H1 (cell line): ENCODE measurements at regions not wholly inside any gene's neighbourhood (a gene's known extent, or its start where the extent isn't known, plus 50 kb on each side); places are given as distances from the start of the nearest gene placed in this dataset.

Source experiments
- CTCF ChIA-PET: fragments of 300-600 bp; sonication (Branson Sonifier 250); formaldehyde crosslinking; loops from one replicate; lab custom pipeline; 2021; ENCODE audit not compliant: partially characterized antibody; lab: Charles Lee
- POLR2A ChIA-PET: fragments of 300-600 bp; sonication (Branson Sonifier 250); formaldehyde crosslinking; loops from one replicate; lab custom pipeline; 2021; ENCODE audit warnings: inconsistent platforms; ENCODE audit not compliant: partially characterized antibody; lab: Charles Lee
- DNase-seq, 2 experiments: peaks; one replicate each; pipeline versions ENCODE4 v3.0.0 to v3.0.0-alpha.2; 2010 to 2022; ENCODE audit warnings: low spot score in 2 of 2, low read depth in 1 of 2, mixed read lengths in 1 of 2
- FAIRE-seq: peaks from 2 replicates; lab custom pipeline; 2011; peaks lifted over from hg19 to GRCh38; lab: Jason Lieb, UNC
- H2AFZ ChIP-seq: 2 replicates; pipeline ENCODE4 v1.8.1; 2012; ENCODE audit warnings: low read length, inconsistent platforms
- H2AK5ac ChIP-seq: 2 replicates; pipeline ENCODE4 v1.6.1; 2013; ENCODE audit warnings: low read depth, low read length
- H2BK120ac ChIP-seq: replicated peaks from 2 replicates; pipeline ENCODE3; 2013; ENCODE audit warnings: low read depth, low read length, inconsistent platforms
- H2BK12ac ChIP-seq: 2 replicates; pipeline ENCODE4 v1.6.1; 2013; ENCODE audit warnings: low read depth, low read length
- H2BK15ac ChIP-seq: 2 replicates; pipeline ENCODE4 v1.6.1; 2013; ENCODE audit warnings: low read length
- H2BK20ac ChIP-seq: 2 replicates; pipeline ENCODE4 v1.6.1; 2013; ENCODE audit warnings: low read length
- H2BK5ac ChIP-seq: 2 replicates; pipeline ENCODE4 v1.6.1; 2013; ENCODE audit warnings: low read depth, low read length
- H3K14ac ChIP-seq: 2 replicates; pipeline ENCODE4 v1.6.1; 2013; ENCODE audit warnings: inconsistent platforms; ENCODE audit not compliant: insufficient read length
- H3K18ac ChIP-seq: 2 replicates; pipeline ENCODE4 v1.6.1; 2013; ENCODE audit warnings: low read length; ENCODE audit errors: extremely low read depth
- H3K23ac ChIP-seq: 2 replicates; pipeline ENCODE4 v1.6.1; 2013; ENCODE audit warnings: inconsistent platforms; ENCODE audit not compliant: insufficient read length
- H3K23me2 ChIP-seq: 2 replicates; pipeline ENCODE4 v1.6.1; 2013; ENCODE audit warnings: low read depth, low read length
- H3K27ac ChIP-seq: 2 replicates; pipeline ENCODE4 v1.6.1; 2011; ENCODE audit warnings: low read depth, low read length, inconsistent platforms
- H3K27me3 ChIP-seq, 4 experiments: replicated peaks in 1 of 4; 1 replicate in 1 of 4; 2 replicates in 3 of 4; pipeline versions ENCODE4 v1.6.1 to v1.8.1; 2011 to 2013; ENCODE audit warnings: low read length in 3 of 4, mild to moderate bottlenecking in 3 of 4, inconsistent platforms in 2 of 4, mixed read lengths in 2 of 4, moderate library complexity in 1 of 4; ENCODE audit not compliant: control insufficient read depth in 3 of 4, insufficient read depth in 3 of 4; ENCODE audit errors: extremely low read depth in 1 of 4
- H3K36me3 ChIP-seq, 4 experiments: 2 replicates each; pipeline versions ENCODE4 v1.6.1 to v1.8.1; 2011 to 2013; ENCODE audit warnings: mild to moderate bottlenecking in 4 of 4, low read length in 3 of 4, moderate library complexity in 2 of 4, control low read depth in 1 of 4, inconsistent platforms in 1 of 4; ENCODE audit not compliant: insufficient read depth in 4 of 4, control insufficient read depth in 2 of 4
- H3K4ac ChIP-seq: replicated peaks from 2 replicates; pipeline ENCODE3; 2013; ENCODE audit warnings: low read length, low read depth, mixed read lengths, inconsistent platforms; ENCODE audit not compliant: insufficient read length
- H3K4me1 ChIP-seq, 4 experiments: replicated peaks in 1 of 4; 1 replicate in 1 of 4; 2 replicates in 3 of 4; pipeline versions ENCODE4 v1.6.1 to v1.8.1; 2011 to 2013; ENCODE audit warnings: low read length in 3 of 4, inconsistent platforms in 2 of 4, mixed read lengths in 1 of 4; ENCODE audit not compliant: insufficient read depth in 4 of 4, control insufficient read depth in 3 of 4
- H3K4me2 ChIP-seq, 2 experiments: 2 replicates each; pipeline versions ENCODE4 v1.6.1 to v1.8.1; 2011 to 2013; ENCODE audit warnings: low read depth in 2 of 2, low read length in 2 of 2, control low read depth in 1 of 2, inconsistent platforms in 1 of 2, mild to moderate bottlenecking in 1 of 2; ENCODE audit not compliant: insufficient read depth in 1 of 2
- H3K4me3 ChIP-seq, 4 experiments: fragments of 200-600, 300-600 bp in 1 of 4; sonication (generic), shearing (Covaris generic), sonication (Bioruptor Twin) in 1 of 4; 2 replicates each; pipeline versions ENCODE4 v1.5.1 to v1.8.1; 2011 to 2016; ENCODE audit warnings: low read length in 4 of 4, low read depth in 3 of 4, control low read depth in 2 of 4, inconsistent platforms in 2 of 4, mild to moderate bottlenecking in 2 of 4, mixed read lengths in 1 of 4, moderate library complexity in 1 of 4; ENCODE audit not compliant: insufficient read depth in 2 of 4; ENCODE audit errors: extremely low read depth in 1 of 4
- H3K56ac ChIP-seq: replicated peaks from 2 replicates; pipeline ENCODE3; 2013; ENCODE audit warnings: low read depth, mild to moderate bottlenecking, mixed read lengths, low read length, inconsistent platforms; ENCODE audit not compliant: insufficient read length
- H3K79me1 ChIP-seq: 2 replicates; pipeline ENCODE4 v1.6.1; 2013; ENCODE audit warnings: low read depth, low read length, control low read depth
- H3K79me2 ChIP-seq, 2 experiments: 2 replicates each; pipeline versions ENCODE4 v1.6.1 to v1.8.1; 2012 to 2013; ENCODE audit warnings: low read length in 2 of 2, mild to moderate bottlenecking in 2 of 2, inconsistent platforms in 1 of 2; ENCODE audit not compliant: insufficient read depth in 2 of 2, control insufficient read depth in 1 of 2
- H3K9ac ChIP-seq, 4 experiments: replicated peaks in 1 of 4; 1 replicate in 1 of 4; 2 replicates in 3 of 4; pipeline versions ENCODE4 v1.6.1 to v1.8.1; 2011 to 2013; ENCODE audit warnings: low read depth in 3 of 4, low read length in 3 of 4, control low read depth in 2 of 4, mild to moderate bottlenecking in 2 of 4, moderate library complexity in 2 of 4, inconsistent platforms in 1 of 4; ENCODE audit errors: extremely low read depth in 1 of 4
- H3K9me3 ChIP-seq, 2 experiments: 2 replicates each; pipeline versions ENCODE4 v1.6.1 to v1.8.1; 2012 to 2013; ENCODE audit warnings: mild to moderate bottlenecking in 2 of 2, moderate library complexity in 2 of 2, control low read depth in 1 of 2, inconsistent platforms in 1 of 2, low read depth in 1 of 2, low read length in 1 of 2, mixed read lengths in 1 of 2; ENCODE audit not compliant: insufficient read depth in 2 of 2
- H4K20me1 ChIP-seq, 2 experiments: replicated peaks in 1 of 2; 2 replicates each; pipeline versions ENCODE3 to v1.8.1; 2011 to 2013; ENCODE audit warnings: inconsistent platforms in 2 of 2, low read length in 2 of 2, mild to moderate bottlenecking in 1 of 2; ENCODE audit not compliant: insufficient read depth in 2 of 2, control insufficient read depth in 1 of 2
- H4K5ac ChIP-seq: 2 replicates; pipeline ENCODE4 v1.6.1; 2013; ENCODE audit warnings: low read length, low read depth, mixed read lengths, inconsistent platforms; ENCODE audit not compliant: insufficient read length
- H4K8ac ChIP-seq: 2 replicates; pipeline ENCODE4 v1.8.0; 2013; ENCODE audit warnings: mild to moderate bottlenecking, moderate library complexity, low read length, inconsistent platforms; ENCODE audit not compliant: insufficient read depth; ENCODE audit errors: extremely low read depth
- H4K91ac ChIP-seq: replicated peaks from 2 replicates; pipeline ENCODE3; 2013; ENCODE audit warnings: low read length, mixed read lengths, inconsistent platforms; ENCODE audit not compliant: insufficient read length
- CREB1 ChIP-seq: IDR thresholded peaks from 2 replicates; pipeline ENCODE4 v1.6.1; 2012; ENCODE audit warnings: inconsistent platforms
- KDM1A ChIP-seq: fragments of 200-600, 300-600 bp; sonication (generic); IDR thresholded peaks from 2 replicates; pipeline ENCODE4 v1.7.1; 2016; ENCODE audit warnings: mild to moderate bottlenecking, low read length, borderline replicate concordance
- RAD21 ChIP-seq, 2 experiments: IDR thresholded peaks in 1 of 2; conservative IDR thresholded peaks in 1 of 2; 2 replicates each; pipeline ENCODE4 v1.6.1; 2011; ENCODE audit warnings: low read depth in 2 of 2, low read length in 2 of 2, improper control_type of control experiment in 1 of 2, inconsistent platforms in 1 of 2, mild to moderate bottlenecking in 1 of 2, moderate library complexity in 1 of 2
- WGBS, 2 experiments: shearing (Covaris generic) in 1 of 2; methylation state at CpG; one replicate each; pipeline versions ENCODE4 v1.1.6 to v1.1.7; 2013 to 2015; ENCODE audit warnings: low lambda C conversion rate in 2 of 2, mixed read lengths in 2 of 2, inconsistent platforms in 1 of 2, low coverage in 1 of 2, missing lambda C conversion rate in 1 of 2; ENCODE audit not compliant: insufficient replicate concordance in 2 of 2, insufficient coverage in 1 of 2, insufficient read length in 1 of 2; ENCODE audit errors: extremely low coverage in 1 of 2, missing lambda C conversion rate in 1 of 2; 5-methylcytosine and 5-hydroxymethylcytosine counted together

DNA sequence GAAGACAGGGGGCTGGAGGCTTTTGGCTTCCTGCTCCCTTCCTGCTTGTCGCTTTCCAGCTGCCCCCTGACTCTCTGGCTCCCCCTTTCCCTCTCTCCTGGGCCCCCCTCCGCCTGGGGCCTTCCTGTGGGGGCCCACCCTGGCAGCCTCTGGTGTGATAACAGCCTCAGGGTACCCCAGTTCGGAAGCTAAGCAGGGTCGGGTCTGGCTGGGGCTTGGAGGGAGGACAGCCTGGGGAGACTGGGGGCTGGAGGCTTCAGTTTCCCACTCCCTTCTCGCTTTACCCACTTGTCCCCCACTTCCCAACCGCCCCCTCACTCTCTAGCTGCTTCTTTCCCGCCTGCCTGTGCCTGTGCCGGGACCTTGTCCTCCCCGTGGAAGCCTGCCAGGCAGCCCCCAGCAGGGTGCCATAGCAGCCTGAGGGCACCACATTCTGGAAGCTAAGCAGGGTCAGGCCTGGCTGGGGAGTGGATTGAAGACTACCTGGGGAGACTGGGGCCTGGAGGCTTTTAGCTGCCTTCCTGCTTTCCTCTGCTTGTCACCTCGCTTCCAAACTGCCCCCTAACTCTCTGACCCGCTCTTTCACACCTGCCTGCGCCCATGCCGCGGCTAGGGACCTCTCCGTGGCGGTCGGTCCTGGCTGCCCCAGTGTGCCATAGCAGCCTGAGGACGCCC, 2275.5 kb downstream of the TP53TG3F start:
- H3K18ac ChIP-seq = no peak overlapping the region
- H3K56ac ChIP-seq = no peak overlapping the region
- H2BK12ac ChIP-seq = no peak overlapping the region
- FAIRE-seq = no peak
- WGBS, 2 experiments = 91% methylated on average over 12 of the region's 18 CpGs; no CpG with 5 or more reads in 1 of the 2 experiments
- H3K23ac ChIP-seq = no peak overlapping the region
- H3K9ac ChIP-seq = no peak overlapping the region
- H4K8ac ChIP-seq = no peak overlapping the region
- H2AK5ac ChIP-seq = no peak overlapping the region
- H4K91ac ChIP-seq = no peak overlapping the region
- H3K4ac ChIP-seq = no peak overlapping the region
- H3K4me1 ChIP-seq = no peaks in the 10 kb centered on the region
- H2BK20ac ChIP-seq = no peak overlapping the region
- CTCF ChIA-PET = no interaction called here
- H3K4me3 ChIP-seq = no peak overlapping the region
- no peak for DNase-seq
- no peaks in the 10 kb centered on the region for H4K20me1 ChIP-seq
- H3K79me2 ChIP-seq = no peaks in the 10 kb centered on the region
- no peak overlapping the region for H3K4me2 ChIP-seq
- H2BK5ac ChIP-seq = no peak overlapping the region
- peaks cover 49 to 97% of the 10 kb centered on the region in 2 experiments for H3K9me3 ChIP-seq
- no peak overlapping the region for H3K14ac ChIP-seq
- H3K36me3 ChIP-seq = peaks cover 0 to 3% (median 0%) of the 10 kb centered on the region in 4 experiments; a peak in 1 of 8 replicates
- H3K27me3 ChIP-seq = no peaks in the 10 kb centered on the region
- no peak overlapping the region for H3K27ac ChIP-seq
- H2AFZ ChIP-seq = no peak overlapping the region
- TF ChIP-seq CREB1 = no peak
- no peak for TF ChIP-seq KDM1A
- TF ChIP-seq RAD21 (IDR thresholded peaks at IDR 0.05 in 1 of 2, conservative IDR thresholded peaks at IDR 0.05 in 1 of 2; ENCODE audit: low read depth in 2 of 2, low read length in 2 of 2) = no peak
- TF ChIP-seq, all 59 proteins: peak for 0
- H3K23me2 ChIP-seq = peaks cover 2% of the 10 kb centered on the region; the same call in 1 of the 2 replicates
- H2BK120ac ChIP-seq = no peak overlapping the region
- no peak overlapping the region for H4K5ac ChIP-seq
- POLR2A ChIA-PET = no interaction called here
- H3K79me1 ChIP-seq = no peaks in the 10 kb centered on the region
- H2BK15ac ChIP-seq = no peak overlapping the region
